ENCODE measurements at regions not wholly inside any gene's neighbourhood (a gene's known extent, or its start where the extent isn't known, plus 50 kb on each side); places are given as distances from the start of the nearest gene placed in this dataset.

DNA sequence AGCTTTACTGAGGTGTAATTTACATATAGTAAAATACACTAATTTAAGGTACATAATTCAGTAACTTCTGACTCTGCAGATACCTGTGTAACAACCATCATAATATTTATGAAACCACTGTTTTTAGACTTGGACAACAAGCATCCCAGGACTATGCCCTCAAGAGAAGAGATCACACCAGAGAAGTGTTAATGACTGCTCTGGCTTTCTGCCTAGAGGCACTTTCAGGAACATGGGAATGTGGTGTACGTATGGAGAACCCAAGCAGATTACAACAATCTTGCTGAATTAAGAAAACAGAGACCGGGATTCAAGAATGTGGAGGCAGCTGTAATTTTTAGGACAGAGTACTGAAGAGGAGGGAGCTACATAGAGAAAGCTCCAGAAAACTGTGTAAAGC, 475.2 kb downstream of the LPIN1 start:
- H2AFZ ChIP-seq (ENCODE audit: control insufficient read depth, low read length), result no peak overlapping the region
- no peak overlapping the region for H3K9ac ChIP-seq (ENCODE audit: control insufficient read depth, extremely low read depth, insufficient read depth, low read length)
- no peaks in the 10 kb centered on the region for H3K9me1 ChIP-seq (ENCODE audit: control insufficient read depth, extremely low read depth, insufficient read depth, low read length)
- no peaks in the 10 kb centered on the region for H3K79me2 ChIP-seq (ENCODE audit: control insufficient read depth, insufficient read depth, low read length)
- DNase-seq (ENCODE audit: low read depth, low spot score), result no peak
- no peaks in the 10 kb centered on the region for H4K20me1 ChIP-seq (ENCODE audit: control insufficient read depth, extremely low read depth, insufficient read depth, low read length)
- TF ChIP-seq, protein P1, sequence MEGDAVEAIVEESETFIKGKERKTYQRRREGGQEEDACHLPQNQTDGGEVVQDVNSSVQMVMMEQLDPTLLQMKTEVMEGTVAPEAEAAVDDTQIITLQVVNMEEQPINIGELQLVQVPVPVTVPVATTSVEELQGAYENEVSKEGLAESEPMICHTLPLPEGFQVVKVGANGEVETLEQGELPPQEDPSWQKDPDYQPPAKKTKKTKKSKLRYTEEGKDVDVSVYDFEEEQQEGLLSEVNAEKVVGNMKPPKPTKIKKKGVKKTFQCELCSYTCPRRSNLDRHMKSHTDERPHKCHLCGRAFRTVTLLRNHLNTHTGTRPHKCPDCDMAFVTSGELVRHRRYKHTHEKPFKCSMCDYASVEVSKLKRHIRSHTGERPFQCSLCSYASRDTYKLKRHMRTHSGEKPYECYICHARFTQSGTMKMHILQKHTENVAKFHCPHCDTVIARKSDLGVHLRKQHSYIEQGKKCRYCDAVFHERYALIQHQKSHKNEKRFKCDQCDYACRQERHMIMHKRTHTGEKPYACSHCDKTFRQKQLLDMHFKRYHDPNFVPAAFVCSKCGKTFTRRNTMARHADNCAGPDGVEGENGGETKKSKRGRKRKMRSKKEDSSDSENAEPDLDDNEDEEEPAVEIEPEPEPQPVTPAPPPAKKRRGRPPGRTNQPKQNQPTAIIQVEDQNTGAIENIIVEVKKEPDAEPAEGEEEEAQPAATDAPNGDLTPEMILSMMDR (optimal IDR thresholded peaks at IDR 0.05 in 1 of 3, IDR thresholded peaks at IDR 0.05 in 1 of 3, conservative IDR thresholded peaks at IDR 0.05 in 1 of 3; ENCODE audit: extremely low read depth in 1 of 3, insufficient read depth in 2 of 3, low read length in 3 of 3), result no peak
- TF ChIP-seq EZH2 (IDR thresholded peaks at IDR 0.05; ENCODE audit: low read length), result no peak
- H3K9me3 ChIP-seq (ENCODE audit: control insufficient read depth, low read depth, low read length), result peaks cover 2% of the 10 kb centered on the region
- no peak overlapping the region for H3K4me2 ChIP-seq (ENCODE audit: control insufficient read depth, extremely low read depth, insufficient read depth, low read depth, low read length)
- FAIRE-seq, result no peak
- H3K27me3 ChIP-seq (ENCODE audit: control insufficient read depth, extremely low read depth, insufficient read depth, low read length), result no peaks in the 10 kb centered on the region
- no peak overlapping the region for H3K27ac ChIP-seq (ENCODE audit: control insufficient read depth, insufficient read depth, low read length)
- dilution Hi-C loops (cut with MboI; ENCODE audit: extremely low pct_ligation_motif_present, low sequenced_read_pairs), result no loop called here
- no peak overlapping the region for H3K4me3 ChIP-seq (ENCODE audit: control insufficient read depth in 2 of 3, extremely low read depth in 1 of 3, insufficient read depth in 2 of 3, low read depth in 1 of 3, low read length in 3 of 3)
- no peaks in the 10 kb centered on the region for H3K36me3 ChIP-seq (ENCODE audit: control insufficient read depth in 2 of 2, extremely low read depth in 1 of 2, insufficient read depth in 2 of 2, low read length in 2 of 2)
- H3K4me1 ChIP-seq (ENCODE audit: control insufficient read depth, extremely low read depth, insufficient read depth, low read length), result no peaks in the 10 kb centered on the region

DNA sequence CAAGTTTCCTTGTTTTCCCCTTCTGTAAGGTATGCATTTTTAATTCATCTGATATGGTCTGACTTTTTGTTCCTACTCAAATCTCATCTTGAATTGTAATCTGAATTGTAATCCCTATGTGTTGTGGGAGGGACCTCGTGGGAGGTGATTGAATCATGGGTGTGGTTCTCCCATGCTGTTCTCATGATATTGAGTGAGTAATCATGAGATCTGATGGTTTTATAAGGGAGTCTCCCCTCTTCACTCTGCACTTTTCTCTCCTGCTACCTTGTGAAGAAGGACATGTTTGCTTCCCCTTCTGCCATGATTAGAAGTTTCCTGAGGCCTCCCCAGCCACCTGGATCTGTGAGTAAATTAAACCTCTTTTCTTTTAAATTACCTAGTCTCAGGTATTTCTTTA, 476.1 kb downstream of the LPIN1 start:
- Histone ChIP-seq H3K4me2 (ENCODE audit: control insufficient read depth, extremely low read depth, insufficient read depth, low read depth, low read length) (no peak overlapping the region), H3K9me3 (ENCODE audit: control insufficient read depth, low read depth, low read length) (peaks cover 2% of the 10 kb centered on the region), H2AFZ (ENCODE audit: control insufficient read depth, low read length) (no peak overlapping the region), H3K79me2 (ENCODE audit: control insufficient read depth, insufficient read depth, low read length) (no peaks in the 10 kb centered on the region), H3K4me1 (ENCODE audit: control insufficient read depth, extremely low read depth, insufficient read depth, low read length) (no peaks in the 10 kb centered on the region), H3K27ac (ENCODE audit: control insufficient read depth, insufficient read depth, low read length) (no peak overlapping the region), H3K36me3 (ENCODE audit: control insufficient read depth in 2 of 2, extremely low read depth in 1 of 2, insufficient read depth in 2 of 2, low read length in 2 of 2) (no peaks in the 10 kb centered on the region), H3K27me3 (ENCODE audit: control insufficient read depth, extremely low read depth, insufficient read depth, low read length) (no peaks in the 10 kb centered on the region), H4K20me1 (ENCODE audit: control insufficient read depth, extremely low read depth, insufficient read depth, low read length) (no peaks in the 10 kb centered on the region), H3K9me1 (ENCODE audit: control insufficient read depth, extremely low read depth, insufficient read depth, low read length) (no peaks in the 10 kb centered on the region), H3K9ac (ENCODE audit: control insufficient read depth, extremely low read depth, insufficient read depth, low read length) (no peak overlapping the region), H3K4me3 (ENCODE audit: control insufficient read depth in 2 of 3, extremely low read depth in 1 of 3, insufficient read depth in 2 of 3, low read depth in 1 of 3, low read length in 3 of 3) (no peak overlapping the region)
- FAIRE-seq (no peak), DNase-seq (ENCODE audit: low read depth, low spot score) (no peak)
- TF ChIP-seq EZH2 (IDR thresholded peaks at IDR 0.05; ENCODE audit: low read length), result no peak
- TF ChIP-seq, protein P1 (optimal IDR thresholded peaks at IDR 0.05 in 1 of 3, IDR thresholded peaks at IDR 0.05 in 1 of 3, conservative IDR thresholded peaks at IDR 0.05 in 1 of 3; ENCODE audit: extremely low read depth in 1 of 3, insufficient read depth in 2 of 3, low read length in 3 of 3), result no peak
- dilution Hi-C loops (cut with MboI; ENCODE audit: extremely low pct_ligation_motif_present, low sequenced_read_pairs), result no loop called here
